Gastroesophageal sphincter (tissue), 3 donors: ENCODE measurements at regions not wholly inside any gene's neighbourhood (a gene's known extent, or its start where the extent isn't known, plus 50 kb on each side); places are given as distances from the start of the nearest gene placed in this dataset.

Experiments used
- CTCF ChIP-seq, 4 experiments: fragments of 200-600 bp in 2 of 4; fragments of 450-650 bp in 2 of 4; sonication (generic) in 1 of 4; IDR thresholded peaks; one replicate each; pipeline ENCODE4 v1.5.1; 2017 to 2019; ENCODE audit warnings: antibody characterized with exemption in 4 of 4, mild to moderate bottlenecking in 2 of 4, moderate library complexity in 2 of 4
- POLR2A ChIP-seq, 2 donors: fragments of 450-650 bp; IDR thresholded peaks; one replicate each; pipeline ENCODE4 v1.6.1; 2017; ENCODE audit warnings: antibody characterized with exemption in 2 of 2, mild to moderate bottlenecking in 2 of 2, moderate library complexity in 1 of 2

GRCh38 chr4:24024157-24024556, 134.3 kb upstream of the PPARGC1A start:
- TF ChIP-seq POLR2A (IDR thresholded peaks at IDR 0.05) = no peak
- TF ChIP-seq CTCF (IDR thresholded peaks at IDR 0.05) = peak in 1 of 4 experiments; percentile 23
